ENCODE measurements at regions not wholly inside any gene's neighbourhood (a gene's known extent, or its start where the extent isn't known, plus 50 kb on each side); places are given as distances from the start of the nearest gene placed in this dataset.

- TF ChIP-seq CTCF (IDR thresholded peaks at IDR 0.05; ENCODE audit: extremely low read depth in 1 of 2, insufficient read depth in 1 of 2, low read depth in 1 of 2, low read length in 2 of 2) (no peak), MAX (IDR thresholded peaks at IDR 0.05; ENCODE audit: insufficient read depth, insufficient read length) (no peak), POLR2AphosphoS5 (IDR thresholded peaks at IDR 0.05; ENCODE audit: insufficient read depth, low read depth, low read length) (no peak), FOS (IDR thresholded peaks at IDR 0.05; ENCODE audit: borderline replicate concordance, insufficient read depth, low read length) (no peak), JUN (IDR thresholded peaks at IDR 0.05; ENCODE audit: borderline replicate concordance, insufficient read depth, insufficient read length, low read depth) (no peak), GATA2 (IDR thresholded peaks at IDR 0.05; ENCODE audit: insufficient read depth, insufficient read length, low read depth, low read length) (no peak), MYC (IDR thresholded peaks at IDR 0.05; ENCODE audit: low read depth, low read length) (no peak), EZH2 (IDR thresholded peaks at IDR 0.05; ENCODE audit: borderline replicate concordance, low read depth, low read length, severe bottlenecking) (no peak), POLR2A (IDR thresholded peaks at IDR 0.05; ENCODE audit: low read depth, low read length) (no peak)
- Histone ChIP-seq H2AFZ (ENCODE audit: low read depth, low read length) (no peak overlapping the region), H3K4me3 (replicated peaks in 1 of 3; ENCODE audit: insufficient read depth in 1 of 3, low read depth in 1 of 3, low read length in 3 of 3) (no peak overlapping the region), H3K4me1 (ENCODE audit: control insufficient read depth, extremely low read depth, insufficient read depth, low read length) (no peaks in the 10 kb centered on the region), H3K9me1 (replicated peaks; ENCODE audit: control insufficient read depth, extremely low read depth, insufficient read depth, low read length) (no peaks in the 10 kb centered on the region), H4K20me1 (replicated peaks; ENCODE audit: control insufficient read depth, extremely low read depth, insufficient read depth, low read length) (no peaks in the 10 kb centered on the region), H3K79me2 (ENCODE audit: control insufficient read depth, insufficient read depth, low read length) (no peaks in the 10 kb centered on the region), H3K27ac (ENCODE audit: insufficient read depth, low read depth, low read length) (no peak overlapping the region), H3K9ac (replicated peaks; ENCODE audit: extremely low read depth, insufficient read depth, low read length) (no peak overlapping the region), H3K4me2 (ENCODE audit: insufficient read depth, low read length) (no peak overlapping the region), H3K27me3 (ENCODE audit: control insufficient read depth in 2 of 2, insufficient read depth in 2 of 2, low read length in 2 of 2) (no peaks in the 10 kb centered on the region), H3K9me3 (replicated peaks; ENCODE audit: control insufficient read depth, insufficient read depth, low read length) (no peaks in the 10 kb centered on the region), H3K36me3 (ENCODE audit: control insufficient read depth in 2 of 2, extremely low read depth in 1 of 2, insufficient read depth in 2 of 2, low read length in 2 of 2) (no peaks in the 10 kb centered on the region)
- POLR2A ChIA-PET = no interaction called here
- DNase-seq (ENCODE audit: low read depth, low spot score) = no peak
- no peak for FAIRE-seq
- dilution Hi-C loops (cut with MboI; ENCODE audit: extremely low pct_ligation_motif_present, low sequenced_read_pairs) = no loop called here
- BruUV-seq (replicated peaks) = no TSS peak
- intact Hi-C loops (cut with micrococcal nuclease) = no loop called here
- CTCF ChIA-PET = no interaction called here
These were observed 957.6 kb upstream of the ZNF722 start for GRCh38 chr7:63040966-63041610.

All from endothelial cell of umbilical vein (primary cell).